OCI-LY7 (cell line): ENCODE measurements at regions not wholly inside any gene's neighbourhood (a gene's known extent, or its start where the extent isn't known, plus 50 kb on each side); places are given as distances from the start of the nearest gene placed in this dataset.

Source experiments
- CTCF ChIP-seq: fragments of 200-600 bp; sonication (generic); conservative IDR thresholded peaks from 2 replicates; pipeline ENCODE4 v1.5.1; 2014; ENCODE audit warnings: mild to moderate bottlenecking, antibody characterized with exemption, low read length, moderate library complexity, mixed read lengths
- EZH2phosphoT487 ChIP-seq: fragments of 200-600 bp; sonication (generic); IDR thresholded peaks from 2 replicates; pipeline ENCODE4 v1.6.1; 2018; ENCODE audit warnings: low read depth, borderline replicate concordance, mild to moderate bottlenecking, mixed run types, antibody characterized with exemption, low read length, moderate library complexity, mixed read lengths

GRCh38 chr13:70816853-70817252, 708.6 kb upstream of the KLHL1 start:
- TF ChIP-seq CTCF (no peak), EZH2phosphoT487 (no peak)
